Panc1 (cell line): ENCODE measurements at regions not wholly inside any gene's neighbourhood (a gene's known extent, or its start where the extent isn't known, plus 50 kb on each side); places are given as distances from the start of the nearest gene placed in this dataset.
A peak's percentile ranks its signal among the peaks of the same experiment; 100 is the strongest.

Experiments
- ATAC-seq: fragments of 200-7000 bp; cut with Tn5 transposase; 2 replicates; pipeline ENCODE4 v1.9.1; 2020; ENCODE audit warnings: mild to moderate bottlenecking, moderate library complexity
- BruUV-seq: library from RNA; stranded (reverse); fragments of 400-500 nt; replicated peaks from 2 replicates; lab custom pipeline; 2021; lab: Mats Ljungman, UMichigan
- CTCF ChIA-PET: fragments of 300-600 bp; sonication (Branson Sonifier 250); formaldehyde crosslinking; loops from one replicate; lab custom pipeline; 2022; ENCODE audit warnings: antibody characterized with exemption; lab: Charles Lee
- POLR2A ChIA-PET: fragments of 300-600 bp; sonication (Branson Sonifier 250); formaldehyde crosslinking; loops from one replicate; lab custom pipeline; 2022; ENCODE audit warnings: antibody characterized with exemption; lab: Charles Lee
- DNase-seq: peaks from one replicate; pipeline ENCODE4 v3.0.0-alpha.2; 2010; ENCODE audit warnings: low read depth, low spot score
- H3K27ac ChIP-seq: 2 replicates; pipeline ENCODE4 v1.5.1; 2011; ENCODE audit warnings: mild to moderate bottlenecking, low read length, inconsistent platforms
- H3K27me3 ChIP-seq: fragments of 200-500 bp; sonication (Bioruptor generic); 2 replicates; pipeline ENCODE4 v1.6.0; 2014; ENCODE audit warnings: low read length, inconsistent platforms; ENCODE audit not compliant: control insufficient read depth, insufficient read depth
- H3K36me3 ChIP-seq: fragments of 200-500 bp; sonication (Bioruptor generic); 2 replicates; pipeline ENCODE4 v1.5.1; 2014; ENCODE audit warnings: inconsistent platforms, mild to moderate bottlenecking, low read length, moderate library complexity; ENCODE audit not compliant: control insufficient read depth, insufficient read depth
- H3K4me1 ChIP-seq: 2 replicates; pipeline ENCODE4 v1.5.1; 2011; ENCODE audit warnings: inconsistent platforms, mild to moderate bottlenecking, low read length, moderate library complexity; ENCODE audit not compliant: control insufficient read depth, insufficient read depth
- H3K4me3 ChIP-seq, 2 experiments: 2 replicates each; pipeline ENCODE4 v1.5.1; 2011 to 2012; ENCODE audit warnings: low read depth in 2 of 2, low read length in 2 of 2, mild to moderate bottlenecking in 2 of 2, inconsistent platforms in 1 of 2, moderate library complexity in 1 of 2
- H3K9me3 ChIP-seq: fragments of 200-500 bp; sonication (Bioruptor generic); 2 replicates; pipeline ENCODE4 v1.5.1; 2014; ENCODE audit warnings: low read depth, mild to moderate bottlenecking, inconsistent platforms, low read length, moderate library complexity; ENCODE audit not compliant: control insufficient read depth, insufficient read depth
- POLR2AphosphoS5 ChIP-seq: IDR thresholded peaks from 2 replicates; pipeline ENCODE4 v1.6.1; 2012; ENCODE audit warnings: mild to moderate bottlenecking, low read depth, low read length, moderate library complexity
- REST ChIP-seq, 2 experiments: IDR thresholded peaks; 2 replicates each; pipeline ENCODE4 v1.6.1; 2011 to 2012; ENCODE audit warnings: low read depth in 2 of 2, control low read depth in 1 of 2, low read length in 1 of 2, mild to moderate bottlenecking in 1 of 2, moderate library complexity in 1 of 2; ENCODE audit not compliant: insufficient read depth in 1 of 2
- SIN3A ChIP-seq: IDR thresholded peaks from 2 replicates; pipeline ENCODE4 v1.6.1; 2012; ENCODE audit warnings: low read depth, mild to moderate bottlenecking, low read length, moderate library complexity, borderline replicate concordance; ENCODE audit not compliant: insufficient read depth
- TCF7L2 ChIP-seq: IDR thresholded peaks from 2 replicates; pipeline ENCODE4 v1.6.1; 2011; ENCODE audit warnings: mild to moderate bottlenecking, low read depth, low read length, inconsistent platforms
- in situ Hi-C: cut with HindIII; loops from 2 replicates; pipeline ENCODE4 v1.10.0; 2016; ENCODE audit warnings: low sequenced_read_pairs, low pct_unique_long_range_greater_than_20kb
- intact Hi-C: fragments of 100-400 bp; cut with micrococcal nuclease; formaldehyde crosslinking; loops from one replicate; pipeline ENCODE4 v1.10.0; 2022; ENCODE audit not compliant: unreplicated experiment
- TF ChIP-seq, protein P1 (sequence below): fragments of 450-650 bp; IDR thresholded peaks from 2 replicates; pipeline ENCODE4 v1.5.1; 2017; ENCODE audit warnings: mild to moderate bottlenecking

GRCh38 chr10:63795094-63795860 is 274.1 kb downstream of the REEP3 start:
- ATAC-seq (no peak), DNase-seq (no peak)
- Histone ChIP-seq H3K4me1 (no peaks in the 10 kb centered on the region), H3K27me3 (peaks cover 2% of the 10 kb centered on the region; the same call in 1 of the 2 replicates), H3K4me3 (no peak overlapping the region), H3K36me3 (no peaks in the 10 kb centered on the region), H3K9me3 (no peaks in the 10 kb centered on the region), H3K27ac (no peak overlapping the region)
- TF ChIP-seq, protein P1, sequence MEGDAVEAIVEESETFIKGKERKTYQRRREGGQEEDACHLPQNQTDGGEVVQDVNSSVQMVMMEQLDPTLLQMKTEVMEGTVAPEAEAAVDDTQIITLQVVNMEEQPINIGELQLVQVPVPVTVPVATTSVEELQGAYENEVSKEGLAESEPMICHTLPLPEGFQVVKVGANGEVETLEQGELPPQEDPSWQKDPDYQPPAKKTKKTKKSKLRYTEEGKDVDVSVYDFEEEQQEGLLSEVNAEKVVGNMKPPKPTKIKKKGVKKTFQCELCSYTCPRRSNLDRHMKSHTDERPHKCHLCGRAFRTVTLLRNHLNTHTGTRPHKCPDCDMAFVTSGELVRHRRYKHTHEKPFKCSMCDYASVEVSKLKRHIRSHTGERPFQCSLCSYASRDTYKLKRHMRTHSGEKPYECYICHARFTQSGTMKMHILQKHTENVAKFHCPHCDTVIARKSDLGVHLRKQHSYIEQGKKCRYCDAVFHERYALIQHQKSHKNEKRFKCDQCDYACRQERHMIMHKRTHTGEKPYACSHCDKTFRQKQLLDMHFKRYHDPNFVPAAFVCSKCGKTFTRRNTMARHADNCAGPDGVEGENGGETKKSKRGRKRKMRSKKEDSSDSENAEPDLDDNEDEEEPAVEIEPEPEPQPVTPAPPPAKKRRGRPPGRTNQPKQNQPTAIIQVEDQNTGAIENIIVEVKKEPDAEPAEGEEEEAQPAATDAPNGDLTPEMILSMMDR, result no peak
- TF ChIP-seq TCF7L2, result no peak
- no peak for TF ChIP-seq SIN3A
- TF ChIP-seq POLR2AphosphoS5, result no peak
- no peak for TF ChIP-seq REST (IDR thresholded peaks at IDR 0.05; ENCODE audit: insufficient read depth in 1 of 2, low read depth in 2 of 2, low read length in 1 of 2)
- no TSS peak for BruUV-seq
- in situ Hi-C loops, result no loop called here
- intact Hi-C loops, result no loop called here
- ChIA-PET POLR2A (no interaction called here), CTCF (no interaction called here)

DNA sequence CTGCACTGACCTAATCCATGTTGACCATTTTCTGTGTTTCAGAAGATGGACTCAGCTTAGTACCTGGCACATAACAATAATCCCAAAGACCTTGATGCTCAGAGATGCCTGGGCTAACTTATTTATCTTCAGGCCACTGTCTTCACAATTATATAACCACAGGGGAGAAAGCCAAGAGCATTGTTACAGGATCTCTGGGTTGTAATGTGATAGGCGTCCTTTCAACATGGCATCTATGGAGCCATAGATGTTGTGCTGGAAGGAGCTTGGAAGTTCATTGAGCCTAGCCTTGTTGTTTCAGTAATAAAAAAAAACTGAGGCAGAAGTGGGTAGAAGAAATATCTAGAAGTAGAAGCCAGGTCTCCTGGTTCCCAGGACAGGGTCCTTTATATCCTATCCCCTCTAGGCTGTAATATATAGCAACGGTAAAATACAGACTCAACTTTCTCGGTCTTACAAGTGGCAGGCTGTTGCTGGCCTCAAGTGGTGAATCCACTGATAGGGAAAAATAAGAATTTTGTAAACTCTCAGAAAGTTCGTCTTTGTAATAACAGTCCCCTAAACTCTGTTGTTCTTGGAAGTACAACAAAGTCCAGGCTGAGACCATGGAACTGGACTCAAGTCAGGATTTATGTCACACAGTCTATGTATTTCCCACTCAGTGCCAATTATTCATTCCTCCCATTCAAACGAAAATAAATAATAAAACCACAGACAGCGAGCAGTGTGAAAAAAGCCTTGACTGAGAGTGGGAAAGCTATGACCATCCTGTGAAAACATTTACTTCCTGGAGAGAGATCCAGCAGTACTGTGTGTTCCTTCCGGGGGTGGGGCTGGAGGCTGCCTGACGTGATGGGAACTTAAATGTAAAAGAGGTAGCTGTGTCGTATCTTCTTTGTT is 277.6 kb downstream of the REEP3 start:
- Histone ChIP-seq H3K27me3 (peaks cover 9% of the 10 kb centered on the region; the same call in 1 of the 2 replicates), H3K4me3 (no peak overlapping the region), H3K9me3 (no peaks in the 10 kb centered on the region), H3K4me1 (no peaks in the 10 kb centered on the region), H3K27ac (no peak overlapping the region), H3K36me3 (no peaks in the 10 kb centered on the region)
- intact Hi-C loops, result no loop called here
- CTCF ChIA-PET, result no interaction called here
- POLR2A ChIA-PET, result no interaction called here
- BruUV-seq, result no TSS peak
- in situ Hi-C loops, result no loop called here
- TF ChIP-seq POLR2AphosphoS5, result no peak
- TF ChIP-seq, protein P1, result no peak
- no peak for TF ChIP-seq REST (IDR thresholded peaks at IDR 0.05; ENCODE audit: insufficient read depth in 1 of 2, low read depth in 2 of 2, low read length in 1 of 2)
- TF ChIP-seq TCF7L2, result no peak
- TF ChIP-seq SIN3A, result no peak
- ATAC-seq (no peak; the same call in 1 of the 2 replicates), DNase-seq (peak; percentile 20)
